NCI-H526 treated with DMSO at 0.1 percent for 48 hours (cell line): ENCODE measurements at regions not wholly inside any gene's neighbourhood (a gene's known extent, or its start where the extent isn't known, plus 50 kb on each side); places are given as distances from the start of the nearest gene placed in this dataset.

Source experiments
- DNase-seq: peaks from one replicate; lab custom pipeline; 2025; lab: John Stamatoyannopoulos, UW

GRCh38 chr4:124807421-124807820, 94.9 kb upstream of the ANKRD50 start:
- no peak for DNase-seq

- DNase-seq: no peak
Observed at GRCh38 chr4:124806403-124806802, 93.9 kb upstream of the ANKRD50 start.

DNA sequence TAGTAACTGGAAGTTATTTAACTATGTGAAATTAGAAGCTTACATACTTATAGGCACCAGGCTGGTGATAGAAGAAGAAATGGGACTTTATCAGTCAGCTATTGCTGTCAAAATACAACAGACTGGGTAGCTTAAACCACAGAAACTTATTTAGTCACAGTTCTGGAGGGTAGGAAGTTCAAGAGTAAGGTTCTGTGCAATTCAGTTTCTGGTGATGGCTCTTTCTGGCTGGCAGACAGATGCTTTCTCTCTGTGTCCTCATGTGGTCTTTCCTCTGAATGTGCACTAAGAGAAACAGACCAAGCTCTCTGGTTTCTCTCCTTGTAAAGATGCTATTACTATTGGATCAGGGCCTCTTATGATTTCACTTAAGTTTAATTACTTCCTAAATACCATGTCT, 92.1 kb upstream of the ANKRD50 start:
- no peak for DNase-seq

DNA sequence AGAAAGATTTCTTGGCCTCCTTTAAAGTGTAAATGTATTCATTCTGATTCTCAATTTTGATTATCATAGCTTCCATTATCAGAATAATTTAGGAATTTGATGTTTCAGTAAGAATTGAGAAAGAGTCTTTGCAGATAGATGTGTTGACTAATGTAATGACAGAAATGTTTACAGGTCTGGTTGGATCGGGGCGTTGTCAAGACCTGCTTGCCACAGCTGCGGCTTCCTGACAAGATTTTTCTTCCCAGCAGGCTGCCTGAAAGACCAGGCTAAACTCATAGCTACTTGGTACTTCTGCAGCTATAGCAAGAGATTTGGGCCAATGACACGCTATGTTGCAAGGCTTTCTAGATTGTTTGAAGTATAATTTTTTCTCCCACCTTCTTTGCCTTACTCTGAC, 91.5 kb upstream of the ANKRD50 start:
- DNase-seq: no peak

GRCh38 chr4:124803641-124804040, 91.1 kb upstream of the ANKRD50 start:
- DNase-seq: no peak

GRCh38 chr4:124803026-124803425, 90.5 kb upstream of the ANKRD50 start:
- no peak for DNase-seq

DNA sequence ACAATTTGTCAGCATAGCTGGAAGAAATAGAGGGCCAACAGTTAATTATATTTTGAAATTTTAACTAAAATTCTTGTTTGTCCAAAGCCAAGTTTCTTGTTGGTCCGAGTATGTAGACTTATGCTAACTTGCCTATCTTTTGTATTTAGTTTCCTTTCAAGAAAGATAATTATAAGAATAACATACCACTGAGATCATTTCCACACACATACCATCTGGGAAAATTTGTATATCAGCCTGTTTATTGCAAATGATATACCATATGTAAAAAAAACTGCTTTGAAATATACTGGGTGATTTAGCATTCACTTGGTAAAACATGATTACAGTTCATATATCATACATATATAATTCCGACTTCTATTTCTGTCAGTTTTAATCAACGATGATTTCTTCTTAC, 84.7 kb upstream of the ANKRD50 start:
- DNase-seq: no peak

DNA sequence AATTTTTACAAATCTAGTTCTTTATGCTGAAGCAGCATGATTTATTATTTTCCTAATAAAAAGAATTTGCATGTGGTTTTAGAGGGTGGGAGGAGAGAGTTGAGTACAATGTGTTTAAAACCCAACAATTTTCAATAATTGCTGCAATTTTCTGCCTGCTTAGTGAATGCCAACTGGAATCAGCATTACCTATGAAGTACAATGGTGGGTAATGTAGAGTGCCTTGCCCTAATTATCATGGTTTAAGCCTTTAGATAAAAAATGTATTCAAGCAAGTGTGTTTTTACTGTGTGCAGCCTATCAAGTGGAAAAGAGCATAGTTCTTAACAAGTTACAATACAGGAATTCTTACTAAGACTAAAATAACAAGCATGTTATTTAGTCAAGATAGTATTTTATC, 77.9 kb upstream of the ANKRD50 start:
- no peak for DNase-seq

DNA sequence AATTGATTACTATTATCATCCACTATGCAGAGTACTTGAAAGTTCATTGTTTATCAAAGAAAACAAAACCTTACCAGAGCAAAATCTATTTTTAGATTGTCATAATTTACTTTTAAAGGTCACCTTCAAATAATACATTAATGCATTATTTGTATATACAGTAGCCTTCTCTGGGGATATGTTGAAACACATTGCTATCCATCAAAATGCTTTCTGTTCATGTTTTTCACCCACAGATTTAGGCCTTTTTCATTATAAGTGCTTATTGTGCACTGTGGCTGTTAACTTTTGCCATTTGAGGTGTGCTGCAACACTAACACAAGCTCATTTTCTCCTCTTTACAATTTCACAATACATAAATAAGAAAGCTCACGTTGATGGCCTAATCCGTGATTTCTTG, 74.1 kb upstream of the ANKRD50 start:
- DNase-seq: no peak

GRCh38 chr4:124785645-124786044, 73.1 kb upstream of the ANKRD50 start:
- DNase-seq: no peak

DNA sequence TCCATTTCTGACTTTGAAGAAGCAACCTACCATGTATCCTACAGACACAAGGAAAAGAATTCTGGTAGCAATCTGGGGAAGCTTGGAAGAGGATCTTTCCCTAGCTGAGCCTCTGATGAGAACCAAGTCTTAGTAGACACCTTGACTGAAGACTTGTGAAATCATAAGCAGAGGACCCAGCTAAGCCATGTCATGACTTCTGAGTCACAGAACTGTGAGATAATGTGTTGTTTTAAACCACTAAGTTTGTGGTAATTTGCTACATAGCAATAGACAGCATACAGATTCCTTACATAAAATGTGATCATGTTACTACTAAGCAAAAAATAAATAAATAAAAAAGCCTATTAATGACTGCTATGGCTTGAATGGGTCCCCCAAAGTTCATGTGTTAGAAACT, 71.3 kb upstream of the ANKRD50 start:
- no peak for DNase-seq

- DNase-seq: no peak
Observed at GRCh38 chr4:124777007-124777406, 64.5 kb upstream of the ANKRD50 start.

- DNase-seq: no peak
Observed at GRCh38 chr4:124768596-124769365, 56.2 kb upstream of the ANKRD50 start.

GRCh38 chr4:124762956-124763355, 50.4 kb upstream of the ANKRD50 start:
- no peak for DNase-seq
